ENCODE measurements at regions not wholly inside any gene's neighbourhood (a gene's known extent, or its start where the extent isn't known, plus 50 kb on each side); places are given as distances from the start of the nearest gene placed in this dataset.

DNA sequence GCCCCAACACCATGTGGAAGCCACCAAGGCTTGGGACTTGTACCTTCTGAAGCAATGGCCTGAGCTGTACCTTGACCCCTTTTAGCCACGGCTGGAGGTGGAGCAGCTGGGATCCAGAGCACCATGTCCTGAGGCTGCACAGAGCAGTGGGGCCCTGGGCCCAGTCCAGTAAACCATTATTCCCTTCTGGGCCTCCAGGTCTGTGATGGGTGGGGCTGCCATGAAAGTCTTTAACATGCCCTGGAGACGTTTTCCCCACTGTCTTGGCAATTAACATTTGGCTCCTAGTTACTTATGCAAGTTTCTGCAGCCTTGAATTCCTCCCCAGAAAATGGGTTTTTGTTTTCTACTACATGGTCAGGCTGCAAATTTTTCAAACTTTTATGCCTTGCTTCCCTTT lies 323.7 kb upstream of the ZP4 start:
- H3K4me1 ChIP-seq (ENCODE audit: control insufficient read depth, extremely low read depth, insufficient read depth, low read length): no peaks in the 10 kb centered on the region
- BruUV-seq (replicated peaks): no TSS peak
- no peak overlapping the region for H3K9ac ChIP-seq (replicated peaks; ENCODE audit: extremely low read depth, insufficient read depth, low read length)
- intact Hi-C loops (cut with micrococcal nuclease) (no loop called here), dilution Hi-C loops (cut with MboI; ENCODE audit: extremely low pct_ligation_motif_present, low sequenced_read_pairs) (no loop called here)
- no peak overlapping the region for H3K27ac ChIP-seq (ENCODE audit: insufficient read depth, low read depth, low read length)
- peaks cover 3% of the 10 kb centered on the region for H3K9me3 ChIP-seq (replicated peaks; ENCODE audit: control insufficient read depth, insufficient read depth, low read length)
- H3K36me3 ChIP-seq (ENCODE audit: control insufficient read depth in 2 of 2, extremely low read depth in 1 of 2, insufficient read depth in 2 of 2, low read length in 2 of 2): no peaks in the 10 kb centered on the region
- no peaks in the 10 kb centered on the region for H4K20me1 ChIP-seq (replicated peaks; ENCODE audit: control insufficient read depth, extremely low read depth, insufficient read depth, low read length)
- ChIA-PET POLR2A (no interaction called here), CTCF (no interaction called here)
- TF ChIP-seq POLR2A (IDR thresholded peaks at IDR 0.05; ENCODE audit: low read depth, low read length) (no peak), FOS (IDR thresholded peaks at IDR 0.05; ENCODE audit: borderline replicate concordance, insufficient read depth, low read length) (no peak), GATA2 (IDR thresholded peaks at IDR 0.05; ENCODE audit: insufficient read depth, insufficient read length, low read depth, low read length) (no peak), POLR2AphosphoS5 (IDR thresholded peaks at IDR 0.05; ENCODE audit: insufficient read depth, low read depth, low read length) (no peak), MYC (IDR thresholded peaks at IDR 0.05; ENCODE audit: low read depth, low read length) (no peak), EZH2 (IDR thresholded peaks at IDR 0.05; ENCODE audit: borderline replicate concordance, low read depth, low read length, severe bottlenecking) (no peak)
- TF ChIP-seq, protein P1, sequence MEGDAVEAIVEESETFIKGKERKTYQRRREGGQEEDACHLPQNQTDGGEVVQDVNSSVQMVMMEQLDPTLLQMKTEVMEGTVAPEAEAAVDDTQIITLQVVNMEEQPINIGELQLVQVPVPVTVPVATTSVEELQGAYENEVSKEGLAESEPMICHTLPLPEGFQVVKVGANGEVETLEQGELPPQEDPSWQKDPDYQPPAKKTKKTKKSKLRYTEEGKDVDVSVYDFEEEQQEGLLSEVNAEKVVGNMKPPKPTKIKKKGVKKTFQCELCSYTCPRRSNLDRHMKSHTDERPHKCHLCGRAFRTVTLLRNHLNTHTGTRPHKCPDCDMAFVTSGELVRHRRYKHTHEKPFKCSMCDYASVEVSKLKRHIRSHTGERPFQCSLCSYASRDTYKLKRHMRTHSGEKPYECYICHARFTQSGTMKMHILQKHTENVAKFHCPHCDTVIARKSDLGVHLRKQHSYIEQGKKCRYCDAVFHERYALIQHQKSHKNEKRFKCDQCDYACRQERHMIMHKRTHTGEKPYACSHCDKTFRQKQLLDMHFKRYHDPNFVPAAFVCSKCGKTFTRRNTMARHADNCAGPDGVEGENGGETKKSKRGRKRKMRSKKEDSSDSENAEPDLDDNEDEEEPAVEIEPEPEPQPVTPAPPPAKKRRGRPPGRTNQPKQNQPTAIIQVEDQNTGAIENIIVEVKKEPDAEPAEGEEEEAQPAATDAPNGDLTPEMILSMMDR (IDR thresholded peaks at IDR 0.05; ENCODE audit: extremely low read depth in 1 of 2, insufficient read depth in 1 of 2, low read depth in 1 of 2, low read length in 2 of 2): no peak
- TF ChIP-seq, protein P2, sequence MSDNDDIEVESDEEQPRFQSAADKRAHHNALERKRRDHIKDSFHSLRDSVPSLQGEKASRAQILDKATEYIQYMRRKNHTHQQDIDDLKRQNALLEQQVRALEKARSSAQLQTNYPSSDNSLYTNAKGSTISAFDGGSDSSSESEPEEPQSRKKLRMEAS (IDR thresholded peaks at IDR 0.05; ENCODE audit: insufficient read depth, insufficient read length): no peak
- no peaks in the 10 kb centered on the region for H3K27me3 ChIP-seq (ENCODE audit: control insufficient read depth in 2 of 2, insufficient read depth in 2 of 2, low read length in 2 of 2)
- no peak overlapping the region for H3K4me3 ChIP-seq (replicated peaks in 1 of 3; ENCODE audit: insufficient read depth in 1 of 3, low read depth in 1 of 3, low read length in 3 of 3)
- FAIRE-seq: no peak
- no peaks in the 10 kb centered on the region for H3K79me2 ChIP-seq (ENCODE audit: control insufficient read depth, insufficient read depth, low read length)
- no peak overlapping the region for H3K4me2 ChIP-seq (ENCODE audit: insufficient read depth, low read length)
- DNase-seq (ENCODE audit: low read depth, low spot score): no peak
- H2AFZ ChIP-seq (ENCODE audit: low read depth, low read length): no peak overlapping the region
- H3K9me1 ChIP-seq (replicated peaks; ENCODE audit: control insufficient read depth, extremely low read depth, insufficient read depth, low read length): no peaks in the 10 kb centered on the region

All from endothelial cell of umbilical vein (primary cell).